AG09319 (cell line): ENCODE measurements at regions not wholly inside any gene's neighbourhood (a gene's known extent, or its start where the extent isn't known, plus 50 kb on each side); places are given as distances from the start of the nearest gene placed in this dataset.

ENCODE experiments used
- DNase-seq: peaks from one replicate; pipeline ENCODE4 v3.0.0-alpha.2; 2010; ENCODE audit warnings: low read depth; ENCODE audit errors: extremely low read depth
- TF ChIP-seq, protein P1 (sequence below): IDR thresholded peaks from 2 replicates; pipeline ENCODE4 v1.5.1; 2011; ENCODE audit warnings: low read depth, mild to moderate bottlenecking, inconsistent platforms, low read length, moderate library complexity

DNA sequence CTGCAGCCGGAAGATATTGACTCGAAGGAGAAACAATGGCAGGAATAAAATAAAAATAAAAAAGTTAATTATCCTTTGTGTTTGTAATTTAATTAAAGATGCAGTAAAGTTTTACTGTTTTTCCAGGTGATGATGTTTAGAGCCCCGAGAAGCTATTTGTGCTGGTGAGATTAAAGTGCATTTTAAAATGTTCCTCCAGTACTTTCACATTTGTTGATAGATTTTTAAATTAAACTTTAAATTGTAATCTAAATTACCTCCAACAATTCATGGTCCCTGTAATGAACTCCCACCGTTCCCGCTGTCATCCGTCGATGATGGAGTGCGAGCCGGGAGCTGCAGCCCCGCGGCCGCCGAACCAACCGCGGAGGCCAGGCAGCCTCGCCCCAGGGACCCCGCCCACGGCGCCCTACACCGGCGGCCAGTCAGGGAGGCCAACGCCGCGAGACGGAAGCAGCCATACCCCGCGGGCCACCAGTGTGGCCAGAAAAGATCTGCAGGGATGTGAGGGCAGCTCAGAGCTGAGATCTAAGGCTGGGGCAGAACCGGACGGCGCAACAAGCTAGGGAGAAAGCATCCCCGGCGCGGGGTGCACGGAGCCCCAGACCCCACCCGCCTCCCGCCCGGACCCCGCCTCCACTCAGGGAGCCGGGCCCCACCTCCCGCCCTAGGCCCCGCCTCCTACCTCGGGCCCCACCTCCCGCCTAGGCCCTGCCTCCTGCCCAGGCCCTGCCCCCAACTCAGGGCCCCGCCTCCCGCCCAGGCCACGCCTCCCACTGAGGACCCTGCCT lies 104.0 kb downstream of the FAM53A start:
- TF ChIP-seq, protein P1, sequence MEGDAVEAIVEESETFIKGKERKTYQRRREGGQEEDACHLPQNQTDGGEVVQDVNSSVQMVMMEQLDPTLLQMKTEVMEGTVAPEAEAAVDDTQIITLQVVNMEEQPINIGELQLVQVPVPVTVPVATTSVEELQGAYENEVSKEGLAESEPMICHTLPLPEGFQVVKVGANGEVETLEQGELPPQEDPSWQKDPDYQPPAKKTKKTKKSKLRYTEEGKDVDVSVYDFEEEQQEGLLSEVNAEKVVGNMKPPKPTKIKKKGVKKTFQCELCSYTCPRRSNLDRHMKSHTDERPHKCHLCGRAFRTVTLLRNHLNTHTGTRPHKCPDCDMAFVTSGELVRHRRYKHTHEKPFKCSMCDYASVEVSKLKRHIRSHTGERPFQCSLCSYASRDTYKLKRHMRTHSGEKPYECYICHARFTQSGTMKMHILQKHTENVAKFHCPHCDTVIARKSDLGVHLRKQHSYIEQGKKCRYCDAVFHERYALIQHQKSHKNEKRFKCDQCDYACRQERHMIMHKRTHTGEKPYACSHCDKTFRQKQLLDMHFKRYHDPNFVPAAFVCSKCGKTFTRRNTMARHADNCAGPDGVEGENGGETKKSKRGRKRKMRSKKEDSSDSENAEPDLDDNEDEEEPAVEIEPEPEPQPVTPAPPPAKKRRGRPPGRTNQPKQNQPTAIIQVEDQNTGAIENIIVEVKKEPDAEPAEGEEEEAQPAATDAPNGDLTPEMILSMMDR = no peak
- peak; percentile 91 for DNase-seq

DNA sequence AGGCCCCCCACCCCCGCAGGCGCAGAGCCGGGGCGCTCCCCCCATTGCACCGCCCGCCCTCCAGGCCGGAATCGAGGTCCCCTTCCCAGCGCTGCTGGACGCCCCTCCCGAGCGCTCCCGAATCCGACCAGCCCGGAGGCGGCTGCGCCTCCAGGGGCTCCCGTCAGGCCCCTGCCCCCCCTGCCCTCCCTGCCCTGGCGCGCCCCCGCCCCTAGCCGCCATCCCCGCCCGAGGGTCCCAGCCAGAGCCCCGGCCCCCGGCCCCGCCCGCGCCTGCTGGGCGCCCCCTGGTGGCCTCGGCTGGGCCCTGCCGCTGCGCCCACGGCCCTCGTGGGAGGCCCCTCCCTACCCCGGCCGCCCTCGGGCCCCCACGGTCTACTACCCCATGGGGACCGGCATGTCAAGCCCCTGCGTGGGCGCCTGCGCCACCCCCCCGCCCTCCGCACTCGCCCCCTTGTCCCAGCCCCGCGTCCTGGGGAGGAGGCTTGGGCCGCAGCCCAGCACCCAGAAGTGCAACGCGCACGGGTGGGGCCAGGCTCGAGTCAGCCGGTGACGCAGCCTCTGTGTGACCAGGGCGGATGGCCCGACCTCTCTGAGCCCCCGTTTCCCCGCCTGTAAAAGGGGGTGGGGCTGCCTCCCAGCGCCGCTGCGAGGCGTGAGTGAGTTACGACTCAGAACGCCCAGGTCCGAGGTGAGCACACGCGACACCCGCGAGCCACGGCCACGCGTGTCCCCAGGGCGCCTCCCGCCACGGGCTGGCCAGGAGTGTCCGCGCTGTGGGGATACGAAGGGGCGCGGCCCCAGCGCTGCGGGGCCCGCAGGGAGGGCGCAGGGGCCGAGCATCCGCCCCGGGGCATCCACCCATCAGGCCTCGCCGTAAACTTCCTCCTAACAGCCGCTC lies 104.9 kb downstream of the FAM53A start:
- TF ChIP-seq, protein P1 = peak; percentile 30
- DNase-seq = peak; percentile 42

DNA sequence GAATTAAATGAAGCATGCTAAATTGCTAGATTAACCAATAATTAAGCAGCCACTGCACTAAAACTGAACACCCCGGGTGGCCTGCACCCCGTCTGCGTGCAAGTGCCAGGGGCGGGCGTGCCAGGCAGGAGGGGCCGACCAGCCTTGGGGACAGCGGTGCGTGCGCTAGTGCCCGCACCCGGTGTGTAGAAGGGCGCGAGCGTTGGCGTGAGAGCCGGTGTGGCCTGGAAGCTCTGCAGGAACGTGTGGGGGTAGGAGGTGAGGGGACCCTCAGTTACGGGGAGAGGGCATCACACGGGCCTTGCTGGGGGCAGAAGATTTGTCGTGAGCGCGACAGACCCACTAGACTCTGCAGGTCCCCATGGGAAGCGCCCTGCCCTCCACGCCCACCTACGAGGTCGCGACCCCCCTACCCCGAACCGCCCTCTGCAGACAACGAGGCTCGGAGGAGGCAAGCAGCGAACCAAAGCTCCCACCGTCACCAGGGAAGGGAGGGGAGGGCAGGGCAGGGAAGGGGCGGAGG lies 105.8 kb downstream of the FAM53A start:
- no peak for DNase-seq
- TF ChIP-seq, protein P1 = no peak

DNA sequence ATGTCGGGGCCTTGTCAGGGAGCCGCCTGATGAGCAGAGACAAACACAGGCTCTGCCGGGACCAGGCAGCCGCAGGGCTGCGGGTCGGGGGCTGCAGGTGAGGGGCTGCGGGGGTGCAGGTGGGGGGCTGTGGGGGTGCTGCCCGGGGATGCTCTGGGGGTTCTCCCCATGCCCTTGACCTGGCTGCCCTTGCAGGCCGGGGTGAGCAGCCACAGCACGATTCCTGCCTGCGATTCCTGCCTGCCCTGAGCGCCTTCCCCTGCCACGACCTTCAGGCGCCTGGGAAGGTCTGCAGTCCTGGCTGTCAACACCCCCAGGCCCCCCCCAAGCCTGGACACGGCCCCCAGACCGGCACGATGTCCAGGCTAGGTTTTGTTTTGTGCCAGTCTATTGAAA lies 106.3 kb downstream of the FAM53A start:
- DNase-seq = no peak
- TF ChIP-seq, protein P1 = no peak

DNA sequence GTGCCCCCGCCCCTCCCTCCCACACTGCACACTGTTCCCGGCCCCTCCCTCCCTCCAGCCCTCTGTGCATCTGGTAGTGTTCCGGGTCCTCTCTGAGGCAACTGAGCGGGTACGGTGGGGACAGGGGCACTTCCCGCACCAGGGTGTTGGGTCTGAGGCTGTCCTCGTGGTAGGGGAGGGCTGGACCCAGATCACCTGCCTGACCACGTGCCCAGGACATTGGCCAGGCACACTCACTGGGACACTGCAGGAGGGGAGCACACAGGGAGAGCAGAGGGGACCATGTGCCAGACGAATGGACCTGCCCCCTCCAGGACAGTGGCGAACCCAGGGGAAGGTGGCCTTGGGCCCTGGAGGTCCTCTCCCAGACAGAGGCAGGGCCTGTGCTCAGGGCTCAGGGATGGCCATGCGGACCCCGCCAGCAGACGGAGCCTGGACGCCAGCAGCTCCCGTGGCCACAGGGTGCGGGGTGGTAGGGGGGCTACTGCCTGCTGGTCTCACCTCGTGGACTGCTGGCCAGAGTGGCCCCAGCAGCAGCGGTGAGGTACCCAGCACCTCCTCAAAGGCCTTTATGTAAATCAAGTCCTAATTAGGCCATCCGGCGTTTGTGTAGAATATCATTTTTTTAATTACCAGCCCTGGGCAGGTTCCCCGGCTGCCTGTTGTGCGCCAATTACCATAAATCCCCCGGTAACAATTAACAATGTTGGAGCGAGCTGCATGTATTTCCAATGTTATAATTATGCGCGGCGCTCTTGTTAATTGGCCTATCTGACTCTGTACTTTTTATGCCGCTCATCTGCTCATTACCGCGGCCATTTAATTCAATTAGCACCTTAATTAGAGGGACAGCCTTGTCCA lies 106.9 kb downstream of the FAM53A start:
- no peak for DNase-seq
- TF ChIP-seq, protein P1 = no peak

DNA sequence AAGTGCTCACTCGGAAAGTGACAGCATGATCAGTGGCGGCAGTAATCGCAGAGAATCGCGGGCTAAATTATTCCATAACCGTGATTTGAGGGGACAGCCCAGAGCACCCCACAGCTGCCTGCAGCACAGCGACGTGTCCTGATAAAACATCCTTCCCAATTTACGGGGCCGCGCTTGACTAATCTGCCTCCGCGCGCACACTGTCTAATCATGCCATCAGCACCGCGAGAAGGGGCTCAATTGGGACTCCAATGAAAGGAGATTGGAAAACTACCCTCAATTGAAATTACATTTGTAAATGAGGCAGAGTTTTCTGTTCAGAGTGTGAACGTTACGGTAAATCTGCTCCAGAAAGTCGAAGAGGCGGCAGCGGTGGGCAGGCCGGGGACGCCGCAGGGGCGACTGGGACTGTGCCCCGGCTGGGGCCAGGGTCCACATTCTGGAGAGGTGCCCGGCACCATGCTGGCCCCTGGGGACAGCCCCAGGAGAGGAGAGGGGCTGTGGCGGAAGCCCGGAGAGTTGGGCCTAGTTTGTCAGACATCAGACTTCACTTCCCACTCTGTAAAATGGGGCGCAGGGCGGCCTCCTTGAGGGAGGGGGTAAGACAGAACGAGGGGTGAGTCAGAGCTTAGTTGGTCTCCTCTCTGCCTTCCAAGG lies 107.7 kb downstream of the FAM53A start:
- TF ChIP-seq, protein P1 = no peak
- DNase-seq = no peak
